ENCODE measurements at regions not wholly inside any gene's neighbourhood (a gene's known extent, or its start where the extent isn't known, plus 50 kb on each side); places are given as distances from the start of the nearest gene placed in this dataset.

DNA sequence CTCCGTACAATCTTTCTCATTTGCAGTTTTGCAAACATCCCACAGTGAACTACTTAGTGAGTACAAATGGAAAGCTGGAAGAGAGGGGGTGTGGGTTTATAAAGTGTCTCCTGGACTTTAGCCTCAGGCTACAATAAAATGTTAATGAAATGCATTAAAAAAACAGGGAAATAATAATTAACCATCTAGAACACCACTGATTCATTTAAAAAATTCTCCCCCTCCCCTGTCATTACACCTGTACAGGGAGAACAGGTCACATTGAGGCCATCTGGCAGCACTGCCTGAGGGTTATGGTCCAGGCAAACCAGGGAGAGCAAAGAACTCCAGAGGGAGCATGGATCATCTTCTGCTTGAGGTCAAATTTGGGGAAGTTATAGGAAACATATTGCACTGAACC is 96.3 kb downstream of the TSPAN8 start:
- WGBS = no CpG with 5 or more reads among the region's 1 CpG
- H3K23ac ChIP-seq (ENCODE audit: low read length in 2 of 2) = no peak overlapping the region
- H3K4ac ChIP-seq (ENCODE audit: low read depth in 1 of 2, low read length in 2 of 2) = no peak overlapping the region
- no peaks in the 10 kb centered on the region for H3K36me3 ChIP-seq (ENCODE audit: control insufficient read depth in 1 of 2, insufficient read depth in 2 of 2, low read depth in 1 of 2, low read length in 2 of 2)
- no peak overlapping the region for H2BK12ac ChIP-seq (ENCODE audit: low read length in 2 of 2)
- no peak overlapping the region for H3K4me2 ChIP-seq (ENCODE audit: low read length, poor library complexity, severe bottlenecking)
- no peaks in the 10 kb centered on the region for H3K27me3 ChIP-seq (ENCODE audit: control insufficient read depth in 1 of 2, insufficient read depth in 1 of 2, low read length in 2 of 2)
- no peak overlapping the region for H3K4me3 ChIP-seq (ENCODE audit: insufficient read depth in 1 of 2, low read depth in 1 of 2, low read length in 2 of 2)
- no peaks in the 10 kb centered on the region for H3K79me1 ChIP-seq (replicated peaks; ENCODE audit: low read length, poor library complexity, severe bottlenecking)
- H2AK5ac ChIP-seq (ENCODE audit: low read length, severe bottlenecking) = no peak overlapping the region
- no peak overlapping the region for H2AFZ ChIP-seq (ENCODE audit: low read depth, low read length)
- no peak overlapping the region for H3K9ac ChIP-seq (ENCODE audit: low read length)
- H4K8ac ChIP-seq (ENCODE audit: low read length) = no peak overlapping the region
- no peak overlapping the region for H2BK15ac ChIP-seq (ENCODE audit: low read depth, poor library complexity, severe bottlenecking)
- H2BK5ac ChIP-seq (ENCODE audit: low read depth, low read length, poor library complexity, severe bottlenecking) = no peak overlapping the region
- H2BK120ac ChIP-seq (ENCODE audit: low read depth, low read length) = no peak overlapping the region
- no peak overlapping the region for H3K27ac ChIP-seq (ENCODE audit: low read length, poor library complexity, severe bottlenecking)
- no peak overlapping the region for H3K14ac ChIP-seq (ENCODE audit: low read length in 2 of 2)
- no peak overlapping the region for H4K91ac ChIP-seq (ENCODE audit: low read length)
- H3K18ac ChIP-seq (ENCODE audit: low read depth in 1 of 2, low read length in 2 of 2) = no peak overlapping the region
- H3K9me3 ChIP-seq (ENCODE audit: control insufficient read depth, low read length) = no peaks in the 10 kb centered on the region
- DNase-seq = no peak
- H3K4me1 ChIP-seq (ENCODE audit: control insufficient read depth, insufficient read depth, low read depth, low read length) = no peaks in the 10 kb centered on the region

DNA sequence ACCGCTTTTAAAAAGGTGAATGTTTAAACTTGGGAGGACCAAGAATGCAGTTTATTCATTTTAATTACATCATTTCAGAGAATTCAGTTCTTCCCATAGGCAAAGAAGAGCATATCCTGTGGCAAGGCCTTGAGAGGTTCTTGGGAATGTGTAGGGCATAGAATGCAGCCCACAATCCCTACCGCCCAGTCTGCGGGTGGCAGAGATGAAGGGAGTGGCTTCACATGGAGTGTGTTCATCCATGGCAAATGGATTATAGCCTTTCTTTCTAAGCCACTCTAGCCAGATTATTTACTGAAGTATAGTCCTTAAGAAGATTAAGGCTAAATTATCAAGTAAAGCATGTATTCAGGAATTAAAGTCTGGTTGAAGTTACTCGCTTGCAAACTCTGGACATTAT is 97.4 kb downstream of the TSPAN8 start:
- no peak overlapping the region for H2BK5ac ChIP-seq (ENCODE audit: low read depth, low read length, poor library complexity, severe bottlenecking)
- no peaks in the 10 kb centered on the region for H3K9me3 ChIP-seq (ENCODE audit: control insufficient read depth, low read length)
- no peaks in the 10 kb centered on the region for H3K79me1 ChIP-seq (replicated peaks; ENCODE audit: low read length, poor library complexity, severe bottlenecking)
- no peak overlapping the region for H3K27ac ChIP-seq (ENCODE audit: low read length, poor library complexity, severe bottlenecking)
- H2AK5ac ChIP-seq (ENCODE audit: low read length, severe bottlenecking) = no peak overlapping the region
- H2BK12ac ChIP-seq (ENCODE audit: low read length in 2 of 2) = no peak overlapping the region
- H3K4me1 ChIP-seq (ENCODE audit: control insufficient read depth, insufficient read depth, low read depth, low read length) = no peaks in the 10 kb centered on the region
- no peaks in the 10 kb centered on the region for H3K27me3 ChIP-seq (ENCODE audit: control insufficient read depth in 1 of 2, insufficient read depth in 1 of 2, low read length in 2 of 2)
- H3K14ac ChIP-seq (ENCODE audit: low read length in 2 of 2) = no peak overlapping the region
- no peak overlapping the region for H3K18ac ChIP-seq (ENCODE audit: low read depth in 1 of 2, low read length in 2 of 2)
- no peak overlapping the region for H2AFZ ChIP-seq (ENCODE audit: low read depth, low read length)
- no peak for DNase-seq
- no peak overlapping the region for H3K4ac ChIP-seq (ENCODE audit: low read depth in 1 of 2, low read length in 2 of 2)
- no peak overlapping the region for H2BK15ac ChIP-seq (ENCODE audit: low read depth, poor library complexity, severe bottlenecking)
- H3K36me3 ChIP-seq (ENCODE audit: control insufficient read depth in 1 of 2, insufficient read depth in 2 of 2, low read depth in 1 of 2, low read length in 2 of 2) = no peaks in the 10 kb centered on the region
- no peak overlapping the region for H2BK120ac ChIP-seq (ENCODE audit: low read depth, low read length)
- no peak overlapping the region for H3K4me2 ChIP-seq (ENCODE audit: low read length, poor library complexity, severe bottlenecking)
- H3K4me3 ChIP-seq (ENCODE audit: insufficient read depth in 1 of 2, low read depth in 1 of 2, low read length in 2 of 2) = no peak overlapping the region
- 95% methylated on average over 3 of the region's 4 CpGs for WGBS
- no peak overlapping the region for H4K8ac ChIP-seq (ENCODE audit: low read length)
- H3K9ac ChIP-seq (ENCODE audit: low read length) = no peak overlapping the region
- no peak overlapping the region for H3K23ac ChIP-seq (ENCODE audit: low read length in 2 of 2)
- H4K91ac ChIP-seq (ENCODE audit: low read length) = no peak overlapping the region

DNA sequence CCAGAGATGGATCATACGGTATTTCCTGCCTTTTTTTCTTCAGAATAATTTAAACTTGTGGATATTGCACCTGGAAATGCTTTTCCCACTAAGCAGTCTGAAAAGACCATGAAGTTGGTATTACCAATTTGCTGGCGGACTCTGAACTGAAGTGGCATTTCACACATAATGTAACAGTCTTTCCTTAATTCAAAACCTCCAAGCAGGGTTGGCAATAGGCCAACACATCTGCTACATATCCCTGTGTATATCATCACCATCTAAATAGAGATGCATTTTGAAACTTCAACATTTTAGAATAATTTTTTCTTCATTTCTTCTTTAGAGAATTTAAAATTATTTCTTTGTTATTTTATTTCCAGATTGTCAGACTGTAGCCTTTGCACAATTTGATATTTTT is 100.5 kb downstream of the TSPAN8 start:
- WGBS = 89% methylated on average over 2 of the region's 2 CpGs
- H3K9me3 ChIP-seq (ENCODE audit: control insufficient read depth, low read length) = no peaks in the 10 kb centered on the region
- no peak overlapping the region for H3K23ac ChIP-seq (ENCODE audit: low read length in 2 of 2)

DNA sequence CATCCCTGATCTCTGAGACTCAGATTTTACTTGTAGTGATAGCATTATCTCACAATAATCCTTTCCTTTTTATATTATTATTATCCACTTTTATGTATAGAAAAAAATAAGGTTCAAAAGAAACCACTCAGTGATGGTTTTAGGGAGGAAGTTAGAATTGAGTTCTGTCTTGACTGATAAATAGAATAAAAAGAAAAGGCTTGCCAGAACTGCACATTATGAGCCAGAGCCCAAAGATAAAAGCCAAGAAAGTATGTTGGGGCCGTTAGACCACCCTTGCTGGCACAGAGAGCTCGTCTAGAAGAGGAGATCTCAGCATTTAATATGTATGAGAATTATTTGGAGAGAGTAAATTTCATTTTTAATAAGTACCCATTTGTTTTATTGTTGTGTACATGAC is 103.2 kb downstream of the TSPAN8 start:
- no peak for DNase-seq
- H2BK5ac ChIP-seq (ENCODE audit: low read depth, low read length, poor library complexity, severe bottlenecking) = no peak overlapping the region
- H3K4me2 ChIP-seq (ENCODE audit: low read length, poor library complexity, severe bottlenecking) = no peak overlapping the region
- H2AFZ ChIP-seq (ENCODE audit: low read depth, low read length) = no peak overlapping the region
- H2BK15ac ChIP-seq (ENCODE audit: low read depth, poor library complexity, severe bottlenecking) = no peak overlapping the region
- H3K4me1 ChIP-seq (ENCODE audit: control insufficient read depth, insufficient read depth, low read depth, low read length) = no peaks in the 10 kb centered on the region
- H3K4me3 ChIP-seq (ENCODE audit: insufficient read depth in 1 of 2, low read depth in 1 of 2, low read length in 2 of 2) = no peak overlapping the region
- H3K36me3 ChIP-seq (ENCODE audit: control insufficient read depth in 1 of 2, insufficient read depth in 2 of 2, low read depth in 1 of 2, low read length in 2 of 2) = no peaks in the 10 kb centered on the region
- no peak overlapping the region for H3K14ac ChIP-seq (ENCODE audit: low read length in 2 of 2)
- H3K9me3 ChIP-seq (ENCODE audit: control insufficient read depth, low read length) = no peaks in the 10 kb centered on the region
- 67% methylated on average over 1 of the region's 2 CpGs for WGBS
- H3K23ac ChIP-seq (ENCODE audit: low read length in 2 of 2) = no peak overlapping the region
- H4K91ac ChIP-seq (ENCODE audit: low read length) = no peak overlapping the region
- H3K9ac ChIP-seq (ENCODE audit: low read length) = no peak overlapping the region
- no peak overlapping the region for H3K4ac ChIP-seq (ENCODE audit: low read depth in 1 of 2, low read length in 2 of 2)
- no peaks in the 10 kb centered on the region for H3K79me1 ChIP-seq (replicated peaks; ENCODE audit: low read length, poor library complexity, severe bottlenecking)
- no peak overlapping the region for H2BK12ac ChIP-seq (ENCODE audit: low read length in 2 of 2)
- H2BK120ac ChIP-seq (ENCODE audit: low read depth, low read length) = no peak overlapping the region
- no peak overlapping the region for H2AK5ac ChIP-seq (ENCODE audit: low read length, severe bottlenecking)
- H3K27me3 ChIP-seq (ENCODE audit: control insufficient read depth in 1 of 2, insufficient read depth in 1 of 2, low read length in 2 of 2) = no peaks in the 10 kb centered on the region
- H3K18ac ChIP-seq (ENCODE audit: low read depth in 1 of 2, low read length in 2 of 2) = no peak overlapping the region
- no peak overlapping the region for H4K8ac ChIP-seq (ENCODE audit: low read length)
- H3K27ac ChIP-seq (ENCODE audit: low read length, poor library complexity, severe bottlenecking) = no peak overlapping the region

More for the DNA sequence above, 100.5 kb downstream of the TSPAN8 start:
- Histone ChIP-seq H3K4ac (ENCODE audit: low read depth in 1 of 2, low read length in 2 of 2) (no peak overlapping the region), H3K4me1 (ENCODE audit: control insufficient read depth, insufficient read depth, low read depth, low read length) (no peaks in the 10 kb centered on the region), H4K8ac (ENCODE audit: low read length) (no peak overlapping the region), H2BK15ac (ENCODE audit: low read depth, poor library complexity, severe bottlenecking) (no peak overlapping the region), H2AFZ (ENCODE audit: low read depth, low read length) (no peak overlapping the region), H3K4me2 (ENCODE audit: low read length, poor library complexity, severe bottlenecking) (no peak overlapping the region), H3K4me3 (ENCODE audit: insufficient read depth in 1 of 2, low read depth in 1 of 2, low read length in 2 of 2) (no peak overlapping the region), H3K27me3 (ENCODE audit: control insufficient read depth in 1 of 2, insufficient read depth in 1 of 2, low read length in 2 of 2) (no peaks in the 10 kb centered on the region), H3K9ac (ENCODE audit: low read length) (no peak overlapping the region), H3K36me3 (ENCODE audit: control insufficient read depth in 1 of 2, insufficient read depth in 2 of 2, low read depth in 1 of 2, low read length in 2 of 2) (no peaks in the 10 kb centered on the region), H3K18ac (ENCODE audit: low read depth in 1 of 2, low read length in 2 of 2) (no peak overlapping the region), H2BK120ac (ENCODE audit: low read depth, low read length) (no peak overlapping the region), H2BK12ac (ENCODE audit: low read length in 2 of 2) (no peak overlapping the region), H4K91ac (ENCODE audit: low read length) (no peak overlapping the region), H3K27ac (ENCODE audit: low read length, poor library complexity, severe bottlenecking) (no peak overlapping the region), H3K79me1 (replicated peaks; ENCODE audit: low read length, poor library complexity, severe bottlenecking) (no peaks in the 10 kb centered on the region), H3K14ac (ENCODE audit: low read length in 2 of 2) (no peak overlapping the region), H2AK5ac (ENCODE audit: low read length, severe bottlenecking) (no peak overlapping the region), H2BK5ac (ENCODE audit: low read depth, low read length, poor library complexity, severe bottlenecking) (no peak overlapping the region)
- DNase-seq = no peak

Measured in mesenchymal stem cell (in vitro differentiated cells and primary cell).